ENCODE measurements at regions not wholly inside any gene's neighbourhood (a gene's known extent, or its start where the extent isn't known, plus 50 kb on each side); places are given as distances from the start of the nearest gene placed in this dataset.

GRCh38 chr11:103532133-103532788 lies 423.0 kb downstream of the DYNC2H1 start (continued):
- TF ChIP-seq CREM (CRISPR knock-in tag; IDR thresholded peaks at IDR 0.05), result no peak
- TF ChIP-seq ZNF281 (CRISPR knock-in tag; IDR thresholded peaks at IDR 0.05), result no peak
- TF ChIP-seq ZNF219 (CRISPR knock-in tag; IDR thresholded peaks at IDR 0.05; ENCODE audit: borderline replicate concordance), result no peak

- ChIA-PET CTCF (no interaction called here), POLR2A (no interaction called here)
- Mint-ChIP-seq H3K36me3 (no peaks in the 10 kb centered on the region), H3K27me3 (ENCODE audit: low read depth) (no peaks in the 10 kb centered on the region; the same call in none of the 2 replicates), H3K4me1 (peaks cover 19% of the 10 kb centered on the region), H3K27ac (no peak overlapping the region), H3K4me3 (no peak overlapping the region), H3K9me3 (no peaks in the 10 kb centered on the region)
- ATAC-seq (no peak), DNase-seq (ENCODE audit: low spot score) (no peak)
- TF ChIP-seq SMAD3 (CRISPR knock-in tag; IDR thresholded peaks at IDR 0.05; ENCODE audit: borderline replicate concordance) (no peak), CDX4 (CRISPR knock-in tag; IDR thresholded peaks at IDR 0.05; ENCODE audit: borderline replicate concordance) (no peak), TEAD1 (CRISPR knock-in tag; IDR thresholded peaks at IDR 0.05) (no peak), MAX (CRISPR knock-in tag; IDR thresholded peaks at IDR 0.05) (no peak), NR3C1 (CRISPR knock-in tag; conservative IDR thresholded peaks at IDR 0.05; ENCODE audit: low read depth) (no peak), ATF6 (CRISPR knock-in tag; IDR thresholded peaks at IDR 0.05) (no peak), ZNF423 (CRISPR knock-in tag; IDR thresholded peaks at IDR 0.05) (no peak), NFATC4 (CRISPR knock-in tag; IDR thresholded peaks at IDR 0.05) (no peak), STAT6 (CRISPR knock-in tag; conservative IDR thresholded peaks at IDR 0.05; ENCODE audit: low read depth) (no peak), ZNF532 (CRISPR knock-in tag; IDR thresholded peaks at IDR 0.05; ENCODE audit: borderline replicate concordance) (no peak), CBFB (CRISPR knock-in tag; IDR thresholded peaks at IDR 0.05; ENCODE audit: low read depth) (no peak), ZNF281 (CRISPR knock-in tag; IDR thresholded peaks at IDR 0.05) (no peak), E2F5 (CRISPR knock-in tag; IDR thresholded peaks at IDR 0.05) (no peak), PRRX2 (CRISPR knock-in tag; IDR thresholded peaks at IDR 0.05) (no peak), ZNF263 (CRISPR knock-in tag; IDR thresholded peaks at IDR 0.05; ENCODE audit: low read depth) (no peak)
Measured at GRCh38 chr11:103534191-103534590, 425.0 kb downstream of the DYNC2H1 start.
